SK-N-SH treated with all-trans-retinoic acid at 6 μM for 48 hours (cell line): ENCODE measurements at regions not wholly inside any gene's neighbourhood (a gene's known extent, or its start where the extent isn't known, plus 50 kb on each side); places are given as distances from the start of the nearest gene placed in this dataset.

ENCODE experiments used
- ATAC-seq: fragments of 200-7000 bp; cut with Tn5 transposase; 3 replicates; pipeline ENCODE4 v1.9.1; 2020; ENCODE audit warnings: mild to moderate bottlenecking, moderate library complexity
- ARNTL ChIP-seq: fragments of 450-650 bp; formaldehyde crosslinking; IDR thresholded peaks from 2 replicates; pipeline ENCODE4 v1.5.0; 2020; ENCODE audit warnings: low read depth, mild to moderate bottlenecking, moderate library complexity, borderline replicate concordance
- BACH2 ChIP-seq: fragments of 250-450 bp; sonication (Bioruptor Pico); IDR thresholded peaks from 2 replicates; pipeline ENCODE4 v1.9.0; 2021; ENCODE audit warnings: mild to moderate bottlenecking, borderline replicate concordance
- CSDC2 ChIP-seq: fragments of 250-450 bp; sonication (Bioruptor Pico); IDR thresholded peaks from 2 replicates; pipeline ENCODE4 v1.5.0; 2020; ENCODE audit warnings: mild to moderate bottlenecking, moderate library complexity
- ESRRG ChIP-seq: fragments of 250-450 bp; sonication (Bioruptor Pico); IDR thresholded peaks from 2 replicates; pipeline ENCODE4 v1.6.1; 2021; ENCODE audit warnings: mild to moderate bottlenecking
- GLIS3 ChIP-seq: fragments of 250-450 bp; sonication (Bioruptor Pico); IDR thresholded peaks from 2 replicates; pipeline ENCODE4 v1.5.0; 2020; ENCODE audit warnings: mild to moderate bottlenecking, moderate library complexity
- OSR1 ChIP-seq: fragments of 250-450 bp; sonication (Bioruptor Pico); IDR thresholded peaks from 2 replicates; pipeline ENCODE4 v1.8.0; 2022; ENCODE audit warnings: moderate library complexity, mild to moderate bottlenecking, inconsistent platforms
- PATZ1 ChIP-seq: fragments of 250-450 bp; sonication (Bioruptor Pico); IDR thresholded peaks from 2 replicates; pipeline ENCODE4 v1.8.0; 2020; ENCODE audit warnings: mild to moderate bottlenecking, moderate library complexity, borderline replicate concordance
- POU6F1 ChIP-seq: fragments of 250-450 bp; sonication (Bioruptor Pico); IDR thresholded peaks from 2 replicates; pipeline ENCODE4 v1.8.0; 2021; ENCODE audit warnings: low read depth, mild to moderate bottlenecking, moderate library complexity, borderline replicate concordance
- PPARA ChIP-seq: fragments of 250-450 bp; sonication (Bioruptor Pico); IDR thresholded peaks from 2 replicates; pipeline ENCODE4 v1.5.0; 2020; ENCODE audit warnings: mild to moderate bottlenecking, borderline replicate concordance
- SNAI2 ChIP-seq: fragments of 250-450 bp; sonication (Bioruptor Pico); IDR thresholded peaks from 2 replicates; pipeline ENCODE4 v1.5.0; 2020; ENCODE audit warnings: mild to moderate bottlenecking, moderate library complexity
- TCF4 ChIP-seq: fragments of 250-450 bp; sonication (Bioruptor Pico); IDR thresholded peaks from 2 replicates; pipeline ENCODE4 v1.8.0; 2021; ENCODE audit warnings: mild to moderate bottlenecking, moderate library complexity, borderline replicate concordance
- TOX ChIP-seq: fragments of 250-450 bp; sonication (Bioruptor Pico); IDR thresholded peaks from 2 replicates; pipeline ENCODE4 v1.8.0; 2021; ENCODE audit warnings: mild to moderate bottlenecking, moderate library complexity, borderline replicate concordance
- ZC3H10 ChIP-seq: fragments of 250-450 bp; sonication (Bioruptor Pico); IDR thresholded peaks from 2 replicates; pipeline ENCODE4 v1.5.1; 2021; ENCODE audit warnings: mild to moderate bottlenecking, moderate library complexity
- ZFP3 ChIP-seq: fragments of 250-450 bp; sonication (Bioruptor Pico); IDR thresholded peaks from 2 replicates; pipeline ENCODE4 v1.5.0; 2020; ENCODE audit warnings: mild to moderate bottlenecking, moderate library complexity
- ZFP30 ChIP-seq: fragments of 450-650 bp; formaldehyde crosslinking; IDR thresholded peaks from 2 replicates; pipeline ENCODE4 v1.5.0; 2022; ENCODE audit warnings: mild to moderate bottlenecking, moderate library complexity
- ZNF565 ChIP-seq: fragments of 450-650 bp; formaldehyde crosslinking; conservative IDR thresholded peaks from 2 replicates; pipeline ENCODE4 v1.5.0; 2020; ENCODE audit warnings: low read depth, mild to moderate bottlenecking, moderate library complexity
- ZNF8 ChIP-seq: fragments of 450-650 bp; formaldehyde crosslinking; IDR thresholded peaks from 2 replicates; pipeline ENCODE4 v1.5.0; 2020; ENCODE audit warnings: mild to moderate bottlenecking, moderate library complexity
- TF ChIP-seq, protein P1 (sequence below): fragments of 250-450 bp; sonication (Bioruptor Pico); IDR thresholded peaks from 2 replicates; pipeline ENCODE4 v1.5.1; 2021; ENCODE audit warnings: mild to moderate bottlenecking, moderate library complexity
- TF ChIP-seq, protein P2 (sequence below): fragments of 250-450 bp; sonication (Bioruptor Pico); IDR thresholded peaks from 2 replicates; pipeline ENCODE4 v1.5.1; 2020; ENCODE audit warnings: low read depth, mild to moderate bottlenecking, moderate library complexity
- TF ChIP-seq, protein P3 (sequence below): fragments of 250-450 bp; sonication (Bioruptor Pico); IDR thresholded peaks from 2 replicates; pipeline ENCODE4 v1.5.0; 2020; ENCODE audit warnings: mild to moderate bottlenecking, moderate library complexity

GRCh38 chr2:226631671-226632070 is 167.9 kb downstream of the IRS1 start (continued):
- TF ChIP-seq ARNTL (CRISPR knock-in tag), result no peak
- no peak for TF ChIP-seq ZNF565
- TF ChIP-seq GLIS3 (CRISPR knock-in tag), result no peak
- no peak for TF ChIP-seq TCF4 (CRISPR knock-in tag)
- TF ChIP-seq ZNF8 (CRISPR knock-in tag), result no peak

DNA sequence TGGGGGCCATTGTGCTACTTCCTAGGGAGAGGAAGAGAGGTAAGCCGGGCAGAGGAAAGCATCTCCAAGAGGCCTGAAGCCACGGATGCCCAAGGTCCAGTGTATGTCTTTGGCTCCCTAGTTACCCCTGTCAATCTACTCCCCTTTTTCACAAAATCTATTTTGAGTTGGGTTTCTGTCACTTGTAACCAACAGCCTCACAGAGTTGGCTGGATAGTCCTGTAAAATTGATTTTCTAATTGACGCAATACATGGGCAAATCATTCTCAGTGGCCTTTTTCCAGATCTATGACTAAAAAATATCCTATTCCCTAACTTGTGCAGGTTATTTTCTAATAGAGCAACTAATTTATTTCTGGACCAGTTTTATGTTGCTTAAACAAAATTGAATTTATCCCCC is 168.4 kb downstream of the IRS1 start:
- TF ChIP-seq PATZ1 (CRISPR knock-in tag), result no peak
- TF ChIP-seq OSR1 (CRISPR knock-in tag), result no peak
- TF ChIP-seq ZFP3 (CRISPR knock-in tag), result no peak
- TF ChIP-seq, protein P1, sequence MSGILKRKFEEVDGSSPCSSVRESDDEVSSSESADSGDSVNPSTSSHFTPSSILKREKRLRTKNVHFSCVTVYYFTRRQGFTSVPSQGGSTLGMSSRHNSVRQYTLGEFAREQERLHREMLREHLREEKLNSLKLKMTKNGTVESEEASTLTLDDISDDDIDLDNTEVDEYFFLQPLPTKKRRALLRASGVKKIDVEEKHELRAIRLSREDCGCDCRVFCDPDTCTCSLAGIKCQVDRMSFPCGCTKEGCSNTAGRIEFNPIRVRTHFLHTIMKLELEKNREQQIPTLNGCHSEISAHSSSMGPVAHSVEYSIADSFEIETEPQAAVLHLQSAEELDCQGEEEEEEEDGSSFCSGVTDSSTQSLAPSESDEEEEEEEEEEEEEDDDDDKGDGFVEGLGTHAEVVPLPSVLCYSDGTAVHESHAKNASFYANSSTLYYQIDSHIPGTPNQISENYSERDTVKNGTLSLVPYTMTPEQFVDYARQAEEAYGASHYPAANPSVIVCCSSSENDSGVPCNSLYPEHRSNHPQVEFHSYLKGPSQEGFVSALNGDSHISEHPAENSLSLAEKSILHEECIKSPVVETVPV, result no peak
- TF ChIP-seq, protein P2, sequence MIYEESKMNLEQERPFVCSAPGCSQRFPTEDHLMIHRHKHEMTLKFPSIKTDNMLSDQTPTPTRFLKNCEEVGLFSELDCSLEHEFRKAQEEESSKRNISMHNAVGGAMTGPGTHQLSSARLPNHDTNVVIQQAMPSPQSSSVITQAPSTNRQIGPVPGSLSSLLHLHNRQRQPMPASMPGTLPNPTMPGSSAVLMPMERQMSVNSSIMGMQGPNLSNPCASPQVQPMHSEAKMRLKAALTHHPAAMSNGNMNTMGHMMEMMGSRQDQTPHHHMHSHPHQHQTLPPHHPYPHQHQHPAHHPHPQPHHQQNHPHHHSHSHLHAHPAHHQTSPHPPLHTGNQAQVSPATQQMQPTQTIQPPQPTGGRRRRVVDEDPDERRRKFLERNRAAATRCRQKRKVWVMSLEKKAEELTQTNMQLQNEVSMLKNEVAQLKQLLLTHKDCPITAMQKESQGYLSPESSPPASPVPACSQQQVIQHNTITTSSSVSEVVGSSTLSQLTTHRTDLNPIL, result no peak
- TF ChIP-seq ZNF8 (CRISPR knock-in tag), result no peak
- ATAC-seq, result no peak

GRCh38 chr2:226625946-226626345 is 173.7 kb downstream of the IRS1 start:
- TF ChIP-seq, protein P1, result no peak
- TF ChIP-seq, protein P3, sequence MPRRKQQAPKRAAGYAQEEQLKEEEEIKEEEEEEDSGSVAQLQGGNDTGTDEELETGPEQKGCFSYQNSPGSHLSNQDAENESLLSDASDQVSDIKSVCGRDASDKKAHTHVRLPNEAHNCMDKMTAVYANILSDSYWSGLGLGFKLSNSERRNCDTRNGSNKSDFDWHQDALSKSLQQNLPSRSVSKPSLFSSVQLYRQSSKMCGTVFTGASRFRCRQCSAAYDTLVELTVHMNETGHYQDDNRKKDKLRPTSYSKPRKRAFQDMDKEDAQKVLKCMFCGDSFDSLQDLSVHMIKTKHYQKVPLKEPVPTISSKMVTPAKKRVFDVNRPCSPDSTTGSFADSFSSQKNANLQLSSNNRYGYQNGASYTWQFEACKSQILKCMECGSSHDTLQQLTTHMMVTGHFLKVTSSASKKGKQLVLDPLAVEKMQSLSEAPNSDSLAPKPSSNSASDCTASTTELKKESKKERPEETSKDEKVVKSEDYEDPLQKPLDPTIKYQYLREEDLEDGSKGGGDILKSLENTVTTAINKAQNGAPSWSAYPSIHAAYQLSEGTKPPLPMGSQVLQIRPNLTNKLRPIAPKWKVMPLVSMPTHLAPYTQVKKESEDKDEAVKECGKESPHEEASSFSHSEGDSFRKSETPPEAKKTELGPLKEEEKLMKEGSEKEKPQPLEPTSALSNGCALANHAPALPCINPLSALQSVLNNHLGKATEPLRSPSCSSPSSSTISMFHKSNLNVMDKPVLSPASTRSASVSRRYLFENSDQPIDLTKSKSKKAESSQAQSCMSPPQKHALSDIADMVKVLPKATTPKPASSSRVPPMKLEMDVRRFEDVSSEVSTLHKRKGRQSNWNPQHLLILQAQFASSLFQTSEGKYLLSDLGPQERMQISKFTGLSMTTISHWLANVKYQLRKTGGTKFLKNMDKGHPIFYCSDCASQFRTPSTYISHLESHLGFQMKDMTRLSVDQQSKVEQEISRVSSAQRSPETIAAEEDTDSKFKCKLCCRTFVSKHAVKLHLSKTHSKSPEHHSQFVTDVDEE (CRISPR knock-in tag), result no peak
- TF ChIP-seq OSR1 (CRISPR knock-in tag), result no peak
- no peak for TF ChIP-seq ESRRG (CRISPR knock-in tag)
- TF ChIP-seq CSDC2, result no peak
- no peak for TF ChIP-seq POU6F1
- TF ChIP-seq ZC3H10 (CRISPR knock-in tag), result no peak
- TF ChIP-seq PATZ1 (CRISPR knock-in tag), result no peak
- no peak for TF ChIP-seq TOX (CRISPR knock-in tag)
- TF ChIP-seq GLIS3 (CRISPR knock-in tag), result no peak
- TF ChIP-seq ZFP30 (CRISPR knock-in tag), result no peak
- no peak for TF ChIP-seq BACH2 (CRISPR knock-in tag)
- TF ChIP-seq SNAI2 (CRISPR knock-in tag), result no peak
- TF ChIP-seq ZFP3 (CRISPR knock-in tag), result no peak
- no peak for TF ChIP-seq TCF4 (CRISPR knock-in tag)
- TF ChIP-seq PPARA (CRISPR knock-in tag), result no peak
- TF ChIP-seq ARNTL (CRISPR knock-in tag), result no peak
- TF ChIP-seq, protein P2, result no peak
- no peak for ATAC-seq
